Activated CD4-positive, alpha-beta T cell treated with anti-CD3 and anti-CD28 coated beads for 4 hours (primary cell): ENCODE measurements at regions not wholly inside any gene's neighbourhood (a gene's known extent, or its start where the extent isn't known, plus 50 kb on each side); places are given as distances from the start of the nearest gene placed in this dataset.

Source experiments
- DNase-seq, 2 donors: peaks; one replicate each; pipeline ENCODE4 v3.0.0-alpha.2; 2020

- DNase-seq, result no peak
Observed at GRCh38 chr3:182233957-182234356, 522.2 kb downstream of the SOX2 start.

GRCh38 chr3:182234881-182235280, 523.2 kb downstream of the SOX2 start:
- DNase-seq, result no peak

- DNase-seq, result no peak
Observed at GRCh38 chr3:182235504-182235903, 523.8 kb downstream of the SOX2 start.

- DNase-seq, result no peak
Observed at GRCh38 chr3:182238126-182238525, 526.4 kb downstream of the SOX2 start.

- no peak for DNase-seq
Observed at GRCh38 chr3:182239316-182239715, 527.6 kb downstream of the SOX2 start.

- DNase-seq, result no peak
Observed at GRCh38 chr3:182240474-182240873, 528.7 kb downstream of the SOX2 start.

- DNase-seq, result no peak
Observed at GRCh38 chr3:182241196-182241765, 529.6 kb downstream of the SOX2 start.

- DNase-seq, result no peak
Observed at GRCh38 chr3:182241766-182242488, 530.2 kb downstream of the SOX2 start.

GRCh38 chr3:182242489-182242942, 530.8 kb downstream of the SOX2 start:
- DNase-seq, result no peak

GRCh38 chr3:182243625-182244024, 531.9 kb downstream of the SOX2 start:
- no peak for DNase-seq

GRCh38 chr3:182244222-182244971, 532.7 kb downstream of the SOX2 start:
- DNase-seq, result no peak

GRCh38 chr3:182245059-182245458, 533.3 kb downstream of the SOX2 start:
- DNase-seq, result no peak

- DNase-seq, result no peak
Observed at GRCh38 chr3:182246870-182247269, 535.1 kb downstream of the SOX2 start.

- no peak for DNase-seq
Observed at GRCh38 chr3:182248349-182248880, 536.7 kb downstream of the SOX2 start.

GRCh38 chr3:182252802-182253201, 540.5 kb upstream of the ATP11B start:
- DNase-seq, result no peak

- DNase-seq, result no peak
Observed at GRCh38 chr3:182255158-182255557, 538.1 kb upstream of the ATP11B start.

- no peak for DNase-seq
Observed at GRCh38 chr3:182257361-182257760, 535.9 kb upstream of the ATP11B start.

GRCh38 chr3:182258538-182259177, 534.6 kb upstream of the ATP11B start:
- no peak for DNase-seq

- DNase-seq, result no peak
Observed at GRCh38 chr3:182259579-182259978, 533.7 kb upstream of the ATP11B start.

GRCh38 chr3:182261041-182261440, 532.3 kb upstream of the ATP11B start:
- DNase-seq, result no peak

- no peak for DNase-seq
Observed at GRCh38 chr3:182268711-182269110, 524.6 kb upstream of the ATP11B start.

- DNase-seq, result no peak
Observed at GRCh38 chr3:182276512-182276911, 516.8 kb upstream of the ATP11B start.

- no peak for DNase-seq
Observed at GRCh38 chr3:182284793-182285192, 508.5 kb upstream of the ATP11B start.
